ENCODE measurements at regions not wholly inside any gene's neighbourhood (a gene's known extent, or its start where the extent isn't known, plus 50 kb on each side); places are given as distances from the start of the nearest gene placed in this dataset.

- DNase-seq: no peak
- Histone ChIP-seq H3K27ac (ENCODE audit: low read length) (no peak overlapping the region), H4K20me1 (ENCODE audit: insufficient read depth, low read length) (no peaks in the 10 kb centered on the region), H3K4me1 (ENCODE audit: low read length) (no peaks in the 10 kb centered on the region), H2AFZ (ENCODE audit: low read length) (no peak overlapping the region), H3K9ac (ENCODE audit: low read length) (no peak overlapping the region), H3K79me2 (ENCODE audit: low read length) (no peaks in the 10 kb centered on the region), H3K4me2 (ENCODE audit: low read depth, low read length) (no peak overlapping the region), H3K9me2 (replicated peaks; ENCODE audit: insufficient read depth, low read length) (no peaks in the 10 kb centered on the region), H3K36me3 (replicated peaks; ENCODE audit: insufficient read depth, low read length) (no peaks in the 10 kb centered on the region), H3K4me3 (ENCODE audit: low read length) (no peak overlapping the region), H3K9me3 (replicated peaks; ENCODE audit: insufficient read depth, low read length) (no peaks in the 10 kb centered on the region), H3F3A (ENCODE audit: insufficient read depth, low read length) (no peaks in the 10 kb centered on the region), H3K27me3 (replicated peaks; ENCODE audit: insufficient read depth, low read length) (no peaks in the 10 kb centered on the region)
- TF ChIP-seq CTCF (IDR thresholded peaks at IDR 0.05; ENCODE audit: low read length) (no peak), EZH2phosphoT487 (IDR thresholded peaks at IDR 0.05; ENCODE audit: low read length) (no peak), EZH2 (optimal IDR thresholded peaks at IDR 0.05; ENCODE audit: low read depth, low read length) (no peak)
Measured at GRCh38 chr10:47240173-47240572, 59.8 kb upstream of the GDF10 start.

- no peaks in the 10 kb centered on the region for H3K4me1 ChIP-seq (ENCODE audit: low read length)
- no peak for DNase-seq
- no peak overlapping the region for H3K9ac ChIP-seq (ENCODE audit: low read length)
- H4K20me1 ChIP-seq (ENCODE audit: insufficient read depth, low read length): no peaks in the 10 kb centered on the region
- H3K79me2 ChIP-seq (ENCODE audit: low read length): no peaks in the 10 kb centered on the region
- no peak overlapping the region for H2AFZ ChIP-seq (ENCODE audit: low read length)
- H3K36me3 ChIP-seq (replicated peaks; ENCODE audit: insufficient read depth, low read length): no peaks in the 10 kb centered on the region
- H3K4me3 ChIP-seq (ENCODE audit: low read length): no peak overlapping the region
- no peaks in the 10 kb centered on the region for H3K9me2 ChIP-seq (replicated peaks; ENCODE audit: insufficient read depth, low read length)
- no peak overlapping the region for H3K27ac ChIP-seq (ENCODE audit: low read length)
- no peaks in the 10 kb centered on the region for H3K27me3 ChIP-seq (replicated peaks; ENCODE audit: insufficient read depth, low read length)
- TF ChIP-seq EZH2phosphoT487 (IDR thresholded peaks at IDR 0.05; ENCODE audit: low read length) (no peak), EZH2 (optimal IDR thresholded peaks at IDR 0.05; ENCODE audit: low read depth, low read length) (no peak), CTCF (IDR thresholded peaks at IDR 0.05; ENCODE audit: low read length) (no peak)
- no peak overlapping the region for H3K4me2 ChIP-seq (ENCODE audit: low read depth, low read length)
- H3K9me3 ChIP-seq (replicated peaks; ENCODE audit: insufficient read depth, low read length): no peaks in the 10 kb centered on the region
- no peaks in the 10 kb centered on the region for H3F3A ChIP-seq (ENCODE audit: insufficient read depth, low read length)
Measured at GRCh38 chr10:47241256-47241655, 58.7 kb upstream of the GDF10 start.

DNA sequence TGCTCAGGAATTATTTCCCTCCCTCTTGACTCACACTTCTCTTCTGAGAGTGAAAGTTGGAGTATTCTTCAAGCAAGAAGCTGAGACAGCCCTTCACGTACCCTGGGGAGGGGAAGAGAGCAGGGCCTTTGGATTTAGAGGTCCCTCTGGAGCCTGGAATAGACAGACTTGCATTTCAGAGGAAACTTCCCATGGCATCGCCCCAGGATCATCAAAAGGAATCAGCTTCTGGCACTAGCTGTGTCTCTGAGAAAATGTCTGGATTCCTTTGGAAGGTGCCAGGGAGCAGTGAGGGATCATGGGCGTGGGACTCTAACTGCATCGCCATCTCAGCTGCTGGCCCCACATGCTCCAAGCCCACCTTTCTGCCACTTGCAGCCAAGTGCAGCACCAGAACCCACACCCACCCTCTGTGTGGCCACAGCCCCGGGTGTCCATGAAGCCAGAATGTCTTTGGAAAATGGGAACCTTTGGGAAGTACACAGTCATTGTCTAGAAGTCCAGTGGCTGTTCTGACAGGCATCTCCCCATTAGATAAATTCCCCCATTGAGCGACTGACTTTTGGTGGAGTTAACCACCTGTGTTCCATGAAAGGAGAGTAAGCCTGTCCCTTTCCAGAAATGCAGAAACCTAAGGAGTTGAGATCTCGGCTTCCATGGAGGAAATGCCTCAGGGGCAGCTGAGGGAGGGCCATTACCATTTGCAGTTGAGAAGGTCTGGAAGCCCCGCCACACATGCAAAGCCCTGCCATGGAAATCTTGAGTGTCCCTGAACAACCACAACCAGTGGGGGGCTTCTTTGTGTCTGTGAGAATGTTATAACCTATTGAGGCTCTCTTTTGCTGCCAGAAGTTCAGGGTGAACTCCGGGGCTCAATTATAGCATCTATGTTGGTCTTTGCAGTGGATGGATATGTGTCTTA is 57.8 kb upstream of the GDF10 start:
- no peak for DNase-seq
- TF ChIP-seq CTCF (IDR thresholded peaks at IDR 0.05; ENCODE audit: low read length): no peak
- TF ChIP-seq EZH2 (optimal IDR thresholded peaks at IDR 0.05; ENCODE audit: low read depth, low read length): no peak
- TF ChIP-seq EZH2phosphoT487 (IDR thresholded peaks at IDR 0.05; ENCODE audit: low read length): no peak
- no peak overlapping the region for H3K27ac ChIP-seq (ENCODE audit: low read length)

More for the DNA sequence above, 57.8 kb upstream of the GDF10 start:
- no peak overlapping the region for H3K9ac ChIP-seq (ENCODE audit: low read length)
- no peaks in the 10 kb centered on the region for H3F3A ChIP-seq (ENCODE audit: insufficient read depth, low read length)
- H4K20me1 ChIP-seq (ENCODE audit: insufficient read depth, low read length): no peaks in the 10 kb centered on the region
- H2AFZ ChIP-seq (ENCODE audit: low read length): no peak overlapping the region
- H3K36me3 ChIP-seq (replicated peaks; ENCODE audit: insufficient read depth, low read length): no peaks in the 10 kb centered on the region
- no peaks in the 10 kb centered on the region for H3K4me1 ChIP-seq (ENCODE audit: low read length)
- no peaks in the 10 kb centered on the region for H3K9me3 ChIP-seq (replicated peaks; ENCODE audit: insufficient read depth, low read length)
- no peak overlapping the region for H3K4me2 ChIP-seq (ENCODE audit: low read depth, low read length)
- H3K9me2 ChIP-seq (replicated peaks; ENCODE audit: insufficient read depth, low read length): no peaks in the 10 kb centered on the region
- H3K4me3 ChIP-seq (ENCODE audit: low read length): no peak overlapping the region
- H3K27me3 ChIP-seq (replicated peaks; ENCODE audit: insufficient read depth, low read length): no peaks in the 10 kb centered on the region
- H3K79me2 ChIP-seq (ENCODE audit: low read length): no peaks in the 10 kb centered on the region
